CD4-positive, alpha-beta T cell (primary cell): ENCODE measurements at regions not wholly inside any gene's neighbourhood (a gene's known extent, or its start where the extent isn't known, plus 50 kb on each side); places are given as distances from the start of the nearest gene placed in this dataset.

Experiments used
- ATAC-seq: fragments of 200-7000 bp; cut with Tn5 transposase; one replicate; pipeline ENCODE4 v1.10.0; 2022; ENCODE audit warnings: mild to moderate bottlenecking; ENCODE audit not compliant: poor library complexity
- CTCF ChIA-PET: fragments of 350-600 bp; sonication (Branson Sonifier 250); formaldehyde crosslinking; loops from one replicate; lab custom pipeline; 2021; ENCODE audit warnings: antibody characterized with exemption, inconsistent platforms; lab: Charles Lee
- POLR2A ChIA-PET: fragments of 350-600 bp; sonication (Branson Sonifier 250); formaldehyde crosslinking; loops from one replicate; lab custom pipeline; 2021; ENCODE audit warnings: antibody characterized with exemption, inconsistent platforms; lab: Charles Lee
- DNase-seq, 14 experiments: peaks; one replicate each; pipeline ENCODE4 v3.0.0-alpha.2; 2013 to 2020; ENCODE audit warnings: mixed read lengths in 2 of 14
- H3K27ac ChIP-seq, 2 donors: one replicate each; pipeline versions ENCODE4 v1.5.1 to v1.7.0; 2013; ENCODE audit warnings: low read length in 2 of 2, low read depth in 1 of 2, mild to moderate bottlenecking in 1 of 2
- H3K27me3 ChIP-seq, 2 experiments: 1 replicate in 1 of 2; 2 replicates in 1 of 2; pipeline versions ENCODE4 v1.6.1 to v1.7.0; 2013; ENCODE audit warnings: low read length in 2 of 2, control low read depth in 1 of 2, mild to moderate bottlenecking in 1 of 2, moderate library complexity in 1 of 2; ENCODE audit not compliant: insufficient read depth in 2 of 2, control insufficient read depth in 1 of 2
- H3K36me3 ChIP-seq: one replicate; pipeline ENCODE4 v1.6.1; 2013; ENCODE audit warnings: low read length, control low read depth; ENCODE audit not compliant: insufficient read depth
- H3K4me1 ChIP-seq: one replicate; pipeline ENCODE4 v1.6.1; 2013; ENCODE audit warnings: low read length, control low read depth; ENCODE audit not compliant: insufficient read depth
- H3K4me3 ChIP-seq: one replicate; pipeline ENCODE4 v1.5.1; 2013; ENCODE audit warnings: mild to moderate bottlenecking, low read length, moderate library complexity
- H3K9me3 ChIP-seq, 2 experiments: 1 replicate in 1 of 2; 2 replicates in 1 of 2; pipeline versions ENCODE4 v1.6.1 to v1.7.0; 2013; ENCODE audit warnings: low read length in 2 of 2, mild to moderate bottlenecking in 2 of 2, control low read depth in 1 of 2, moderate library complexity in 1 of 2; ENCODE audit not compliant: control insufficient read depth in 1 of 2, insufficient read depth in 1 of 2
- H3K27ac Mint-ChIP-seq: one replicate; pipeline ENCODE4 v1.8.0; 2020; ENCODE audit warnings: mixed read lengths
- H3K27me3 Mint-ChIP-seq: one replicate; pipeline ENCODE4 v1.8.0; 2021; ENCODE audit warnings: mixed read lengths
- H3K36me3 Mint-ChIP-seq: one replicate; pipeline ENCODE4 v1.8.0; 2021; ENCODE audit warnings: low read depth, mixed read lengths
- H3K4me1 Mint-ChIP-seq: one replicate; pipeline ENCODE4 v1.8.0; 2021; ENCODE audit warnings: low read depth, mixed read lengths
- H3K4me3 Mint-ChIP-seq: one replicate; pipeline ENCODE4 v1.8.0; 2020; ENCODE audit warnings: mild to moderate bottlenecking, mixed read lengths
- H3K9me3 Mint-ChIP-seq: one replicate; pipeline ENCODE4 v1.8.0; 2020; ENCODE audit warnings: mixed read lengths
- intact Hi-C, 2 experiments: fragments of 100-400 bp; cut with DNase I in 1 of 2; cut with micrococcal nuclease in 1 of 2; formaldehyde crosslinking; loops; one replicate each; pipeline versions ENCODE4 v1.15.1 to v1.9.0; 2023 to 2025; cut with DNase I, micrococcal nuclease
- TF ChIP-seq, protein P1 (sequence below): fragments of 200-600 bp; IDR thresholded peaks from one replicate; pipeline ENCODE4 v1.8.0; 2022; ENCODE audit warnings: antibody characterized with exemption, mild to moderate bottlenecking

DNA sequence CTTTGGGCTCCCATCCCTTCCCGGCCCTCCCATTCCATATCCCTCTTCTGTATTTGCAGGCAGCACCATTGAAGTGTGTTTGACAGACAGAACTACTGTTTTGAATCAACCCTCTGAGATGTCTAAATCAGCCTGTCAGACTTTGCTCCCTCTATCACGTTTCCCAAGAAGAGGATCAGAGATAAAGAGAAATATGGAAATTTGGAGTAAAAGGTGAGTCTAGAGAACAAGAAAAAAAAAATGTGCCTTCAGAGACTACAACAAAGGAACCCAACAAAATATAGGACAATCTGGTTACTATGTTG lies 133.4 kb upstream of the NCK2 start:
- H3K27ac Mint-ChIP-seq, result no peak overlapping the region
- no peaks in the 10 kb centered on the region for H3K9me3 Mint-ChIP-seq
- CTCF ChIA-PET, result no interaction called here
- POLR2A ChIA-PET, result no interaction called here
- no peaks in the 10 kb centered on the region for H3K27me3 Mint-ChIP-seq
- H3K4me1 Mint-ChIP-seq, result no peaks in the 10 kb centered on the region
- TF ChIP-seq, protein P1, sequence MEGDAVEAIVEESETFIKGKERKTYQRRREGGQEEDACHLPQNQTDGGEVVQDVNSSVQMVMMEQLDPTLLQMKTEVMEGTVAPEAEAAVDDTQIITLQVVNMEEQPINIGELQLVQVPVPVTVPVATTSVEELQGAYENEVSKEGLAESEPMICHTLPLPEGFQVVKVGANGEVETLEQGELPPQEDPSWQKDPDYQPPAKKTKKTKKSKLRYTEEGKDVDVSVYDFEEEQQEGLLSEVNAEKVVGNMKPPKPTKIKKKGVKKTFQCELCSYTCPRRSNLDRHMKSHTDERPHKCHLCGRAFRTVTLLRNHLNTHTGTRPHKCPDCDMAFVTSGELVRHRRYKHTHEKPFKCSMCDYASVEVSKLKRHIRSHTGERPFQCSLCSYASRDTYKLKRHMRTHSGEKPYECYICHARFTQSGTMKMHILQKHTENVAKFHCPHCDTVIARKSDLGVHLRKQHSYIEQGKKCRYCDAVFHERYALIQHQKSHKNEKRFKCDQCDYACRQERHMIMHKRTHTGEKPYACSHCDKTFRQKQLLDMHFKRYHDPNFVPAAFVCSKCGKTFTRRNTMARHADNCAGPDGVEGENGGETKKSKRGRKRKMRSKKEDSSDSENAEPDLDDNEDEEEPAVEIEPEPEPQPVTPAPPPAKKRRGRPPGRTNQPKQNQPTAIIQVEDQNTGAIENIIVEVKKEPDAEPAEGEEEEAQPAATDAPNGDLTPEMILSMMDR, result no peak
- intact Hi-C loops, result no loop called here
- Histone ChIP-seq H3K4me3 (no peak overlapping the region), H3K27me3 (no peaks in the 10 kb centered on the region), H3K4me1 (no peaks in the 10 kb centered on the region), H3K9me3 (no peaks in the 10 kb centered on the region), H3K36me3 (no peaks in the 10 kb centered on the region), H3K27ac (no peak overlapping the region)
- H3K4me3 Mint-ChIP-seq, result no peak overlapping the region
- no peak for ATAC-seq
- H3K36me3 Mint-ChIP-seq, result no peaks in the 10 kb centered on the region
- DNase-seq, result no peak

DNA sequence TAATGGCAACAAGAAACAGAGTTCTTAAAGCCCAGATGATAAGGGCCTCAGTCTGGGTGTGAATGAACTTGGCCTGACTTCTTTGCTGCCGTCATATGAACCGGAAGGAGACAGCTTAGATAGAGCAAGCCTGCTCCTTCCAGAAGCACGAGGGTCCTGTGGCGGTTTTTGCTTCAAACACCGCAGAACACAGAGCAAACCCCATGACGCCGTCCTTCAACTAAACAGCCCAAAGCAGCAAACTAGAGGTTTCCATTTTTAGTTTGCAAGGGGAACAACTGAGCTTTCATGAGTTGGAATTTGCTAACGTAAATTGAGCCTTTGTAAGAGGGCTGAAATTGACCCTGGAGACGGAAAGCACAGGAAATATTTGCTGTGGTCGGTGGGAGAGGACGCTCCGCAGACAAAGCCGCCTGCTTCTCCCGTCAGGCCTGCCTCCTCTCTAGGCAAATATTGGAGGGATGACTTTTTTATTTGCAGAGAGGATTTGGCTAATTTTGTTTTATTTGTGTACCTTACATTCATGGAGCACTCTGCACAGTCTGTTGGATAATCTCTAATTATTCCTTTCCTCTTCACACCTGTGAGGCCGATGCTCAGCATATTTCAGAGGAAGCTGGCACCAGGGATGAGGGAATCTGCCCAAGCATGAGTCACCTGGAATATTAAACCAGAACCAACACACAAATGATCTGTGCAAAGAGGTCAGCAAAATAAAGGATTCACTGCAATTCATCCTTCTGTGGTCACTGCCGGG lies 134.0 kb upstream of the NCK2 start:
- ATAC-seq (no peak), DNase-seq (no peak)
- Histone ChIP-seq H3K9me3 (no peaks in the 10 kb centered on the region), H3K4me3 (no peak overlapping the region), H3K27ac (no peak overlapping the region), H3K36me3 (no peaks in the 10 kb centered on the region), H3K27me3 (no peaks in the 10 kb centered on the region), H3K4me1 (no peaks in the 10 kb centered on the region)
- no peaks in the 10 kb centered on the region for H3K27me3 Mint-ChIP-seq
- H3K27ac Mint-ChIP-seq, result no peak overlapping the region
- CTCF ChIA-PET, result no interaction called here
- TF ChIP-seq, protein P1, result no peak
- H3K4me3 Mint-ChIP-seq, result no peak overlapping the region
- intact Hi-C loops, result no loop called here
- H3K36me3 Mint-ChIP-seq, result no peaks in the 10 kb centered on the region
- POLR2A ChIA-PET, result no interaction called here
- no peaks in the 10 kb centered on the region for H3K4me1 Mint-ChIP-seq
- no peaks in the 10 kb centered on the region for H3K9me3 Mint-ChIP-seq

DNA sequence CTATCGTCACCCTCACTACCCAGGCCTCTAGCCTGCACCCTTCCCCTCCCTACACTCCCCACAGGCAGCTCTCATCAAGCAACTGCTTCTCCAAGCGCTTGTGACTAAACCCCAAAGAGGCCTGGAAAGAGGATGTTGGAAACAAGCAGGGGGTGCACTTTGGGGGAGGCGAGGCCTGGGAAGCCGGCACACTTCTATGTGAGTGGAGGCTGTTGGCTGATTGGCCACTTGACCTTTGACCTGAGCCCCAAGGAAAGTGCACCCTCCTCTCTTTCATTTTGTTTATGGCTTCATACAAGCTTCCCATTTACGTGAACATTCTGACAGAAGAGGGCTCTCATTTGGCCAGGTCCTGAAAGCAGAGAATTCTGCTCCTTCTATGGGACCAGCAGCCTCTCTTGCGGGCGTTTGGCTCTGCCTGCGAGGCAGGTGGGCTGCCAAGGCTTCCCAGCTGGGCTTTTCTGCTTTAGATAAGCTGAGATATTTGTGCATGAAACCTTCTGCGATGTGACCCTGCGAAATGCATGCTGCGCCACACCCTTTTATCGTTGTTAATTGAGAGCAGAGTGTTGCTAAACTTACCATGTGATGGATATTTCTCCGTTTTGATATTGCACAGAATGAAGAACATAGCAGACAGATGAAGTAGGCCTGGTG lies 134.8 kb upstream of the NCK2 start:
- Histone ChIP-seq H3K27me3 (no peaks in the 10 kb centered on the region), H3K4me1 (no peaks in the 10 kb centered on the region), H3K36me3 (no peaks in the 10 kb centered on the region), H3K27ac (no peak overlapping the region), H3K9me3 (no peaks in the 10 kb centered on the region), H3K4me3 (no peak overlapping the region)
- DNase-seq (no peak), ATAC-seq (no peak)
- no peak overlapping the region for H3K4me3 Mint-ChIP-seq
- no peaks in the 10 kb centered on the region for H3K9me3 Mint-ChIP-seq
- ChIA-PET CTCF (no interaction called here), POLR2A (interaction anchor here (1.3 kb wide), 1 partner anchor 12 kb away, joined by 4 read pairs; no protein-coding TSS in a partner anchor)
- H3K27me3 Mint-ChIP-seq, result no peaks in the 10 kb centered on the region
- no peak overlapping the region for H3K27ac Mint-ChIP-seq
- H3K36me3 Mint-ChIP-seq, result no peaks in the 10 kb centered on the region
- TF ChIP-seq, protein P1, result no peak
- intact Hi-C loops, result no loop called here
- no peaks in the 10 kb centered on the region for H3K4me1 Mint-ChIP-seq
